ENCODE measurements at regions not wholly inside any gene's neighbourhood (a gene's known extent, or its start where the extent isn't known, plus 50 kb on each side); places are given as distances from the start of the nearest gene placed in this dataset.

DNA sequence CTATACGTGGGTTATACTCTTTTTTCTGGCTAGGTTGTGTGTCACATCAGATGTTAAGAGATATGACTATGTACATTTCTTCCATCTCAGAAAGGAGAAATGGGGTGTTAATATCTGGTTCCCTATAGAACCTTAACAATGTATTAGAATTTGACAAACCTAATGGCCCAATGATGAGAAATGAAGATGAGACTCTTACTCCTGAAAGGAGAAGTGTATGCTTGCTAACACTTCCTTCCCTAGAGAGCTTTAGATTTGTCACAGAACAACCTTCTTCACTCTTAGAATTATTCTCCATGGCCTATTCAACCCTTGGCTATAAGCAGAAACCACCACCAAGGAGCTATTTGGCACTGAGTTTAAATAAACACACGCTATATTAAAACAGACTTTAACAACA is 839.6 kb downstream of the GALC start:
- TF ChIP-seq, protein P1, sequence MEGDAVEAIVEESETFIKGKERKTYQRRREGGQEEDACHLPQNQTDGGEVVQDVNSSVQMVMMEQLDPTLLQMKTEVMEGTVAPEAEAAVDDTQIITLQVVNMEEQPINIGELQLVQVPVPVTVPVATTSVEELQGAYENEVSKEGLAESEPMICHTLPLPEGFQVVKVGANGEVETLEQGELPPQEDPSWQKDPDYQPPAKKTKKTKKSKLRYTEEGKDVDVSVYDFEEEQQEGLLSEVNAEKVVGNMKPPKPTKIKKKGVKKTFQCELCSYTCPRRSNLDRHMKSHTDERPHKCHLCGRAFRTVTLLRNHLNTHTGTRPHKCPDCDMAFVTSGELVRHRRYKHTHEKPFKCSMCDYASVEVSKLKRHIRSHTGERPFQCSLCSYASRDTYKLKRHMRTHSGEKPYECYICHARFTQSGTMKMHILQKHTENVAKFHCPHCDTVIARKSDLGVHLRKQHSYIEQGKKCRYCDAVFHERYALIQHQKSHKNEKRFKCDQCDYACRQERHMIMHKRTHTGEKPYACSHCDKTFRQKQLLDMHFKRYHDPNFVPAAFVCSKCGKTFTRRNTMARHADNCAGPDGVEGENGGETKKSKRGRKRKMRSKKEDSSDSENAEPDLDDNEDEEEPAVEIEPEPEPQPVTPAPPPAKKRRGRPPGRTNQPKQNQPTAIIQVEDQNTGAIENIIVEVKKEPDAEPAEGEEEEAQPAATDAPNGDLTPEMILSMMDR (IDR thresholded peaks at IDR 0.05; ENCODE audit: low read depth, low read length, missing control alignments) = no peak
- no peak for DNase-seq (ENCODE audit: low read depth)
- H3K4me3 ChIP-seq (ENCODE audit: low read depth, low read length) = no peak overlapping the region

DNA sequence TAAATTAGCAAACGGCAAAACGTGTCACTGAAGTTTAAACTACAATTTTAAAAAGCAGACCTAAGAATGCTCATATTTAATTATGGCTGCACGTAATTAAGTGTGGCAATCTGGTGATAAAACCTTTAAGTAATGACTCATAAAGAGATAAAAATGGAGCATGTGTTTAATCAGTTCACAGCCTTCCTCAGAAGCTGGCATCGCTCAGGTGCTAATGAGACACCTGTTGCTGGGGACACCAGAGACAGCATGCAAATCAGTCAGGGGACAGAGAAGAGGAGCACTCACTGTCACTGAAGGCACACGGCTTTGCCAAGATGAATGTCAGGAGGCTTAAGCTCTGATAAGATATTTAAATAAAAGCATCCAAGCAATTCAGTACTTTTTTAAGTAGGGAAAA is 840.3 kb downstream of the GALC start:
- TF ChIP-seq, protein P1 (IDR thresholded peaks at IDR 0.05; ENCODE audit: low read depth, low read length, missing control alignments) = no peak
- no peak for DNase-seq (ENCODE audit: low read depth)
- no peak overlapping the region for H3K4me3 ChIP-seq (ENCODE audit: low read depth, low read length)

DNA sequence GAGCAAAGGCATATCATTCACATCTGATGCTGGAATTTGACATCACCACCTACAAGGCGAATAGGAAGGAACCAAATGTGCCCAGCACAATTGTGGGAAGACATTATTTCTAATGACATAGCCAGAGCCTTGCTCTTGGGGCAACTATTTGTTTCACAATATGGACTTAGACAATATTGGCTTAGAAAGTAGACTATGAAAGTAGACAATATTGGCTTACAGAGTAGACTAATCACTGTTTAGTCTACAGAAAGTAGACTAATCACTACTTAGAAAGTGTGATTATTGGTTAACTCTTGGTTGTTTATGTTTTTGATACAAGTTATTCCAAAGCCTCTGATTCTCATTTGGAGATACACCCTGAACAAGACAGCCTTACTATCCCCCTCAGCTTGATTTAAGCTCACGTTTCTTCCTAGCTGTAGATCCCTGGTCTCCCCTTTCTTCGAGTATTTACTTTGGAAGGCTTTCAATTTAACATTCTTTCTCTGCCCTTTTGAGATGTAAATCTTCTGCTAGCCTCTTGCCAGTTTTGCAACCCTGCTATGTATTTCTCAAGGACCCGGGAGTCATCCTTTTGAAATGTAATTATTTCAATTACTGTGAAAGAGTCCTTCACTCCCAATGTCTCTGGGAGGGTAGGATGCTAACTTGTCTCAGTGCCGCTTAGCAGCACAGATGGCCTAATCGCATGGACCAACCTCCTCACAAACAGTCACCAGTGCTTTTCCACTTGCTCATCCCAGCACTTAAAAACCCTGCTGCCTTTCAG is 843.2 kb downstream of the GALC start:
- DNase-seq (ENCODE audit: low read depth) = no peak
- TF ChIP-seq, protein P1 (IDR thresholded peaks at IDR 0.05; ENCODE audit: low read depth, low read length, missing control alignments) = no peak
- no peak overlapping the region for H3K4me3 ChIP-seq (ENCODE audit: low read depth, low read length)

DNA sequence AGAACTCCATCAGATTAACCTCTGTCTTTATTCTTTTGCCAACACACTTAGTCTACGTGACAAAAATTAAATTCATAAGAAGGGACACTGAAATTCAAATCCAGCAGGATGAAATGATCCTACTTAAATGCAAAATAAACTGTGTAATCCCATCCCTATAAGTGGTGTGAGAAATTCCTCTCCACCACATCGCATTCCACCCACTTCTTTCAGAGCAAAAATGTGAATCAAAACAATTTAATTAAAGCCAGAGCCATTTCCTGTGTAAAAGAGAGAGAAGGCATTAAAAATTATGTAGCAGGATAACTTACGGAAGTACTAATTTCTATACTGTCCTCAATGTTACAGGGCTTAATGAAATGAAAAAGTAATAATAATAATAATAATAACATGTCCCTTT is 844.3 kb downstream of the GALC start:
- H3K4me3 ChIP-seq (ENCODE audit: low read depth, low read length) = no peak overlapping the region
- TF ChIP-seq, protein P1 (IDR thresholded peaks at IDR 0.05; ENCODE audit: low read depth, low read length, missing control alignments) = no peak
- no peak for DNase-seq (ENCODE audit: low read depth)

DNA sequence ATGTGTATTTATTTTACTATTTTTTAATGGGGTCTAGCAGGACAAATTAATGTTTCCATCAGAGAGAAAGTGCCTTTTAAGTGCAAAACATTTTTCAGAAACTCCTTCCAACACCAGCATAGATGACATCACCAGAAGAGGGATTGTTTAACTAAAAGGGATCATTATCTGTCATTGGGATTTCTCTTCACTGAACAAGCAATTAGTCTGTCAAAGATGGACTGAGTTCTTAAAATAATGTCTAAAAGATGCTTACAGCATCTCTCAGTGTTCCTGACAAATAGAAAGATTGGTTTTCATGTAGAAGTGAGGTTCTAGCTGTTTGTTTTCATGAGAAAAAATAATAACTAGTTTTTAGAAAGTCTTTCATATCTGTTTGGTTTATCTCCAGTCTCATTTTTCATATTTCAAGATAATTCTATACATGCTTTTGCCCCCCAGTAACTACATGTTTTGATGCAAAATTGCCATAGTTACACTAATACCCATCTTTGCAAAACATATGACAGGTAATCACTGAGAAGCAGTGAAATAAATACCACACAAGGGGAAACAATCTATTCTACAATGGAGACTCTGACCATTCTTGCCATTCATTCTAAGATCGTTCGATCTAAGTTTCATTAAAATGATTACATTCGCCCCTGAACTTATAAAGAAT is 850.3 kb downstream of the GALC start:
- TF ChIP-seq, protein P1 (IDR thresholded peaks at IDR 0.05; ENCODE audit: low read depth, low read length, missing control alignments) = no peak
- H3K4me3 ChIP-seq (ENCODE audit: low read depth, low read length) = no peak overlapping the region
- DNase-seq (ENCODE audit: low read depth) = no peak

DNA sequence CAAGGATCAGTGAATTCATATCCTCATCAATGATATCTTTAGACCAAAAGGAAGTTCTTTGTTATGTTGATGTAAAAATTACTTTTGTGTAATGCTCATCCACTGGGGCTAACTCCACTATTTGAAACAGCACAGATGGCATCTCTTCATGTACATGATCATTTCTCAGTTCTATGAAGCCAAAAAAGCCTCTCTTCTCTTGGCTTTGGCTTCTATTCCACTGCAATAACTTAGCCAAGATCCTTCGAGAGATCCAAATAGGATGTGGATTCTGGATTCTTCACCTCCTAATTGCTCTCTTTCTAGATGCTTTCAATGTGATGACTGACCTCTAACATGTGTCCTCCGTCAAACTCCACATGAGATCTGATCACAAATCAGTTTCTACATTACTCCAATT is 851.2 kb downstream of the GALC start:
- TF ChIP-seq, protein P1 (IDR thresholded peaks at IDR 0.05; ENCODE audit: low read depth, low read length, missing control alignments) = no peak
- no peak for DNase-seq (ENCODE audit: low read depth)

More for the DNA sequence above, 851.2 kb downstream of the GALC start:
- H3K4me3 ChIP-seq (ENCODE audit: low read depth, low read length) = no peak overlapping the region
